GM18867 (cell line): ENCODE measurements at regions not wholly inside any gene's neighbourhood (a gene's known extent, or its start where the extent isn't known, plus 50 kb on each side); places are given as distances from the start of the nearest gene placed in this dataset.

Experiments used
- ATAC-seq: cut with Tn5 transposase; IDR thresholded peaks from one replicate; pipeline ENCODE4 v1.9.1; 2021; ENCODE audit warnings: mild to moderate bottlenecking, moderate library complexity; ENCODE audit not compliant: unreplicated experiment

GRCh38 chrX:10893366-10893765 lies 217.8 kb upstream of the HCCS start:
- no peak for ATAC-seq

- ATAC-seq, result no peak
Measured at GRCh38 chrX:10893976-10894375, 217.2 kb upstream of the HCCS start.

- no peak for ATAC-seq
Measured at GRCh38 chrX:10897768-10898167, 213.4 kb upstream of the HCCS start.

- ATAC-seq, result no peak
Measured at GRCh38 chrX:10900585-10901289, 210.4 kb upstream of the HCCS start.

- ATAC-seq, result no peak
Measured at GRCh38 chrX:10901290-10901633, 209.9 kb upstream of the HCCS start.

- no peak for ATAC-seq
Measured at GRCh38 chrX:10902001-10902400, 209.1 kb upstream of the HCCS start.

- no peak for ATAC-seq
Measured at GRCh38 chrX:10903523-10903922, 207.6 kb upstream of the HCCS start.

GRCh38 chrX:10904220-10904619 lies 206.9 kb upstream of the HCCS start:
- ATAC-seq, result no peak

- ATAC-seq, result no peak
Measured at GRCh38 chrX:10906866-10907265, 204.3 kb upstream of the HCCS start.

GRCh38 chrX:10922159-10922558 lies 189.0 kb upstream of the HCCS start:
- ATAC-seq, result no peak

- ATAC-seq, result no peak
Measured at GRCh38 chrX:10922835-10923234, 188.3 kb upstream of the HCCS start.

GRCh38 chrX:10923466-10923865 lies 187.7 kb upstream of the HCCS start:
- ATAC-seq, result no peak

- no peak for ATAC-seq
Measured at GRCh38 chrX:10926404-10926803, 184.7 kb upstream of the HCCS start.

GRCh38 chrX:10926891-10927290 lies 184.2 kb upstream of the HCCS start:
- ATAC-seq, result no peak

- no peak for ATAC-seq
Measured at GRCh38 chrX:10929747-10930146, 181.4 kb upstream of the HCCS start.

GRCh38 chrX:10930151-10930550 lies 181.0 kb upstream of the HCCS start:
- no peak for ATAC-seq

GRCh38 chrX:10931976-10932375 lies 179.2 kb upstream of the HCCS start:
- ATAC-seq, result no peak

- ATAC-seq, result no peak
Measured at GRCh38 chrX:10932842-10933440, 178.2 kb upstream of the HCCS start.

GRCh38 chrX:10935501-10935900 lies 175.6 kb upstream of the HCCS start:
- no peak for ATAC-seq

GRCh38 chrX:10936976-10937375 lies 174.2 kb upstream of the HCCS start:
- ATAC-seq, result no peak

- no peak for ATAC-seq
Measured at GRCh38 chrX:10938365-10938923, 172.7 kb upstream of the HCCS start.

- no peak for ATAC-seq
Measured at GRCh38 chrX:10939424-10939823, 171.7 kb upstream of the HCCS start.
